Adrenal gland (tissue), 9 donors: ENCODE measurements at regions not wholly inside any gene's neighbourhood (a gene's known extent, or its start where the extent isn't known, plus 50 kb on each side); places are given as distances from the start of the nearest gene placed in this dataset.

Source experiments
- DNase-seq, 7 donors: peaks; one replicate each; pipeline ENCODE4 v3.0.0-alpha.2; 2019 to 2020
- H3K27ac ChIP-seq, 5 donors: fragments of 200-600 bp; sonication (generic) in 4 of 5; 1 replicate in 3 of 5; 2 replicates in 2 of 5; pipeline versions ENCODE4 v1.5.1 to v1.8.0; 2016 to 2020; ENCODE audit warnings: mild to moderate bottlenecking in 1 of 5
- H3K27me3 ChIP-seq: fragments of 200-600 bp; 2 replicates; pipeline ENCODE4 v1.8.0; 2021
- H3K36me3 ChIP-seq, 2 donors: fragments of 200-600 bp; replicated peaks in 1 of 2; 1 replicate in 1 of 2; 2 replicates in 1 of 2; pipeline versions ENCODE4 v1.5.1 to v1.8.0; 2018 to 2022
- H3K4me1 ChIP-seq, 2 donors: fragments of 200-600 bp; replicated peaks in 1 of 2; 1 replicate in 1 of 2; 2 replicates in 1 of 2; pipeline versions ENCODE4 v1.5.1 to v1.8.0; 2018 to 2021
- H3K4me3 ChIP-seq, 4 donors: fragments of 200-600 bp; sonication (generic) in 3 of 4; one replicate each; pipeline ENCODE4 v1.5.1; 2016 to 2018
- H3K9me3 ChIP-seq, 3 donors: fragments of 200-600 bp; sonication (generic) in 1 of 3; replicated peaks in 1 of 3; 1 replicate in 2 of 3; 2 replicates in 1 of 3; pipeline versions ENCODE4 v1.5.1 to v1.8.0; 2016 to 2021
- CTCF ChIP-seq, 6 experiments: fragments of 450-650 bp in 4 of 6; fragments of 200-600 bp in 2 of 6; sonication (generic) in 1 of 6; IDR thresholded peaks; 1 replicate in 5 of 6; 2 replicates in 1 of 6; pipeline versions ENCODE4 v1.5.1 to v1.8.0; 2016 to 2021; ENCODE audit warnings: antibody characterized with exemption in 6 of 6, mild to moderate bottlenecking in 2 of 6, moderate library complexity in 1 of 6
- POLR2A ChIP-seq, 2 donors: fragments of 450-650 bp; IDR thresholded peaks; one replicate each; pipeline ENCODE4 v1.6.1; 2017; ENCODE audit warnings: antibody characterized with exemption in 2 of 2, mild to moderate bottlenecking in 2 of 2, moderate library complexity in 1 of 2
- WGBS, 4 donors: extraction: QIAGEN DNeasy Blood & Tissue Kit in 2 of 4; methylation state at CpG; one replicate each; pipeline versions ENCODE4 v1.1.5 to v1.1.7; 2013 to 2017; 5-methylcytosine and 5-hydroxymethylcytosine counted together
- intact Hi-C, 2 donors: fragments of 100-400 bp; cut with DNase I; formaldehyde crosslinking; loops; one replicate each; pipeline versions ENCODE4 v1.14.1 to v1.15.0; 2022 to 2023
- donor health status: healthy with polysubstance abuse.
- donor health status: Bipolar disorder and iron deficiency.
- donor health status: DM: yes; HTN: yes; CAD: no.
- donor health status: DM: no; HTN: no; CAD: no.
- donor health status: DM: no; HTN: no; CAD: no.

- no peaks in the 10 kb centered on the region for H3K27me3 ChIP-seq
- TF ChIP-seq POLR2A (IDR thresholded peaks at IDR 0.05): no peak
- TF ChIP-seq CTCF (IDR thresholded peaks at IDR 0.05): no peak
- H3K9me3 ChIP-seq: no peaks in the 10 kb centered on the region
- no peak overlapping the region for H3K27ac ChIP-seq
- 78 to 88% (median 80%) methylated on average over 1 of the region's 1 CpG for WGBS, 4 donors
- intact Hi-C loops: no loop called here
- H3K4me1 ChIP-seq: no peaks in the 10 kb centered on the region
- H3K4me3 ChIP-seq: no peak overlapping the region
- no peak for DNase-seq
- no peaks in the 10 kb centered on the region for H3K36me3 ChIP-seq
Measured at GRCh38 chr14:29108908-29109307, 342.3 kb downstream of the FOXG1 start.

GRCh38 chr14:29109589-29109988 lies 343.0 kb downstream of the FOXG1 start:
- no peak overlapping the region for H3K4me3 ChIP-seq
- no peaks in the 10 kb centered on the region for H3K9me3 ChIP-seq
- H3K27ac ChIP-seq: no peak overlapping the region
- intact Hi-C loops: no loop called here
- H3K36me3 ChIP-seq: no peaks in the 10 kb centered on the region
- DNase-seq: no peak
- WGBS, 4 donors: 78 to 87% (median 80%) methylated on average over 1 of the region's 1 CpG
- H3K4me1 ChIP-seq: no peaks in the 10 kb centered on the region
- H3K27me3 ChIP-seq: no peaks in the 10 kb centered on the region
- TF ChIP-seq CTCF (IDR thresholded peaks at IDR 0.05) (no peak), POLR2A (IDR thresholded peaks at IDR 0.05) (no peak)

GRCh38 chr14:29111554-29111953 lies 345.0 kb downstream of the FOXG1 start:
- Histone ChIP-seq H3K4me3 (no peak overlapping the region), H3K27ac (no peak overlapping the region), H3K27me3 (no peaks in the 10 kb centered on the region), H3K9me3 (peaks cover 0 to 8% (median 0%) of the 10 kb centered on the region in 3 donors), H3K36me3 (peaks cover 0 to 4% of the 10 kb centered on the region in 2 donors), H3K4me1 (no peaks in the 10 kb centered on the region)
- 43 to 66% (median 51%) methylated on average over 3 of the region's 3 CpGs for WGBS, 4 donors
- intact Hi-C loops: no loop called here
- TF ChIP-seq POLR2A (IDR thresholded peaks at IDR 0.05): no peak
- no peak for TF ChIP-seq CTCF (IDR thresholded peaks at IDR 0.05)
- DNase-seq: no peak

GRCh38 chr14:29123017-29123416 lies 356.4 kb downstream of the FOXG1 start:
- intact Hi-C loops: no loop called here
- Histone ChIP-seq H3K27ac (no peak overlapping the region), H3K27me3 (no peaks in the 10 kb centered on the region), H3K4me1 (no peaks in the 10 kb centered on the region), H3K36me3 (no peaks in the 10 kb centered on the region), H3K4me3 (no peak overlapping the region), H3K9me3 (no peaks in the 10 kb centered on the region)
- 73 to 86% (median 81%) methylated on average over 1 of the region's 1 CpG for WGBS, 4 donors
- no peak for TF ChIP-seq POLR2A (IDR thresholded peaks at IDR 0.05)
- TF ChIP-seq CTCF (IDR thresholded peaks at IDR 0.05): no peak
- DNase-seq: no peak
